ENCODE measurements at regions not wholly inside any gene's neighbourhood (a gene's known extent, or its start where the extent isn't known, plus 50 kb on each side); places are given as distances from the start of the nearest gene placed in this dataset.

GRCh38 chr7:17521437-17521836, 223.0 kb downstream of the AHR start:
- DNase-seq (ENCODE audit: low read depth): peak; percentile 68

- peak; percentile 95 for DNase-seq (ENCODE audit: low read depth)
Measured at GRCh38 chr7:17523813-17524739, 225.6 kb downstream of the AHR start.

GRCh38 chr7:17524746-17525145, 226.3 kb downstream of the AHR start:
- DNase-seq (ENCODE audit: low read depth): no peak

- no peak for DNase-seq (ENCODE audit: low read depth)
Measured at GRCh38 chr7:17526621-17527020, 228.2 kb downstream of the AHR start.

- no peak for DNase-seq (ENCODE audit: low read depth)
Measured at GRCh38 chr7:17528636-17529035, 230.2 kb downstream of the AHR start.

- peak; percentile 99 for DNase-seq (ENCODE audit: low read depth)
Measured at GRCh38 chr7:17530244-17530643, 231.8 kb downstream of the AHR start.

- DNase-seq (ENCODE audit: low read depth): peak; percentile 86
Measured at GRCh38 chr7:17530741-17531421, 232.4 kb downstream of the AHR start.

GRCh38 chr7:17532861-17533404, 234.5 kb downstream of the AHR start:
- DNase-seq (ENCODE audit: low read depth): peak; percentile 98

GRCh38 chr7:17534348-17534747, 235.9 kb downstream of the AHR start:
- DNase-seq (ENCODE audit: low read depth): no peak

- peak; percentile 74 for DNase-seq (ENCODE audit: low read depth)
Measured at GRCh38 chr7:17535776-17536175, 237.3 kb downstream of the AHR start.

GRCh38 chr7:17544401-17544800, 245.9 kb downstream of the AHR start:
- DNase-seq (ENCODE audit: low read depth): no peak

- DNase-seq (ENCODE audit: low read depth): peak; percentile 80
Measured at GRCh38 chr7:17545348-17545747, 246.9 kb downstream of the AHR start.

- no peak for DNase-seq (ENCODE audit: low read depth)
Measured at GRCh38 chr7:17546189-17546588, 247.7 kb downstream of the AHR start.

GRCh38 chr7:17546592-17546991, 248.1 kb downstream of the AHR start:
- DNase-seq (ENCODE audit: low read depth): peak; percentile 98

GRCh38 chr7:17548014-17548653, 249.7 kb downstream of the AHR start:
- DNase-seq (ENCODE audit: low read depth): no peak

- no peak for DNase-seq (ENCODE audit: low read depth)
Measured at GRCh38 chr7:17549406-17549805, 251.0 kb downstream of the AHR start.

GRCh38 chr7:17552373-17552772, 253.9 kb downstream of the AHR start:
- no peak for DNase-seq (ENCODE audit: low read depth)

- peak; percentile 56 for DNase-seq (ENCODE audit: low read depth)
Measured at GRCh38 chr7:17552952-17553351, 254.5 kb downstream of the AHR start.

- DNase-seq (ENCODE audit: low read depth): no peak
Measured at GRCh38 chr7:17554341-17555015, 256.0 kb downstream of the AHR start.

GRCh38 chr7:17556247-17556956, 257.9 kb downstream of the AHR start:
- no peak for DNase-seq (ENCODE audit: low read depth)

GRCh38 chr7:17557251-17557671, 258.8 kb downstream of the AHR start:
- DNase-seq (ENCODE audit: low read depth): peak; percentile 86

Data from amniotic epithelial cell (primary cell).